NT2/D1 (cell line): ENCODE measurements at regions not wholly inside any gene's neighbourhood (a gene's known extent, or its start where the extent isn't known, plus 50 kb on each side); places are given as distances from the start of the nearest gene placed in this dataset.

ENCODE experiments used
- SUZ12 ChIP-seq: IDR thresholded peaks from 2 replicates; pipeline ENCODE4 v1.6.1; 2011; ENCODE audit not compliant: insufficient read length, insufficient read depth; ENCODE audit errors: extremely low read depth
- YY1 ChIP-seq: IDR thresholded peaks from 2 replicates; pipeline ENCODE4 v1.6.1; 2011; ENCODE audit not compliant: insufficient read length, insufficient read depth

GRCh38 chr4:165707128-165707527 lies 165.9 kb upstream of the TLL1 start:
- TF ChIP-seq YY1 (no peak), SUZ12 (no peak)
